GM20000 (cell line): ENCODE measurements at regions not wholly inside any gene's neighbourhood (a gene's known extent, or its start where the extent isn't known, plus 50 kb on each side); places are given as distances from the start of the nearest gene placed in this dataset.

Experiments used
- DNase-seq: peaks from one replicate; pipeline ENCODE4 v3.0.0; 2012; ENCODE audit warnings: low spot score
- CTCF ChIP-seq: IDR thresholded peaks from 2 replicates; pipeline ENCODE4 v1.5.1; 2012; ENCODE audit warnings: mild to moderate bottlenecking, control low read depth; ENCODE audit errors: extremely low read depth, missing control alignments

GRCh38 chr12:43255522-43256111 lies 296.4 kb downstream of the ADAMTS20 start:
- DNase-seq, result no peak
- no peak for TF ChIP-seq CTCF

GRCh38 chr12:43252585-43252984 lies 299.4 kb downstream of the ADAMTS20 start:
- no peak for DNase-seq
- no peak for TF ChIP-seq CTCF

- no peak for TF ChIP-seq CTCF
- DNase-seq, result no peak
Observed at GRCh38 chr12:43245947-43246346, 306.1 kb downstream of the ADAMTS20 start.

- TF ChIP-seq CTCF, result no peak
- no peak for DNase-seq
Observed at GRCh38 chr12:43241986-43242385, 310.0 kb downstream of the ADAMTS20 start.

GRCh38 chr12:43238281-43238680 lies 313.7 kb downstream of the ADAMTS20 start:
- DNase-seq, result no peak
- no peak for TF ChIP-seq CTCF

- DNase-seq, result no peak
- TF ChIP-seq CTCF, result no peak
Observed at GRCh38 chr12:43237238-43237879, 314.6 kb downstream of the ADAMTS20 start.

- TF ChIP-seq CTCF, result no peak
- no peak for DNase-seq
Observed at GRCh38 chr12:43235721-43236120, 316.3 kb downstream of the ADAMTS20 start.
